HL-60 (cell line): ENCODE measurements at regions not wholly inside any gene's neighbourhood (a gene's known extent, or its start where the extent isn't known, plus 50 kb on each side); places are given as distances from the start of the nearest gene placed in this dataset.

Experiments
- DNase-seq, 2 experiments: peaks; one replicate each; pipeline ENCODE4 v3.0.0-alpha.2; 2010 to 2020; ENCODE audit warnings: low read depth in 1 of 2, low spot score in 1 of 2
- H3K27ac ChIP-seq: fragments of 250-450 bp; sonication (Bioruptor Pico); replicated peaks from 2 replicates; pipeline ENCODE4 v1.5.1; 2020; ENCODE audit warnings: mild to moderate bottlenecking, moderate library complexity
- H3K27me3 ChIP-seq: fragments of 250-450 bp; sonication (Bioruptor Pico); 2 replicates; pipeline ENCODE4 v1.5.1; 2021; ENCODE audit warnings: mild to moderate bottlenecking, moderate library complexity; ENCODE audit not compliant: insufficient read depth, poor library complexity, severe bottlenecking
- H3K4me3 ChIP-seq: replicated peaks from 2 replicates; pipeline ENCODE4 v1.5.1; 2011; ENCODE audit warnings: mild to moderate bottlenecking, control low read depth, low read length; ENCODE audit not compliant: insufficient read depth
- GABPA ChIP-seq: IDR thresholded peaks from 2 replicates; pipeline ENCODE4 v1.6.1; 2012; ENCODE audit warnings: low read depth
- POLR2AphosphoS5 ChIP-seq: IDR thresholded peaks from 2 replicates; pipeline ENCODE4 v1.6.1; 2012; ENCODE audit warnings: low read depth
- SPI1 ChIP-seq: IDR thresholded peaks from 2 replicates; pipeline ENCODE4 v1.6.1; 2012; ENCODE audit warnings: low read depth, mild to moderate bottlenecking, borderline replicate concordance
- TF ChIP-seq, protein P1 (sequence below): IDR thresholded peaks from one replicate; pipeline ENCODE4 v1.5.1; 2011; ENCODE audit warnings: low read length, control low read depth, inconsistent platforms; ENCODE audit not compliant: insufficient read depth
- TF ChIP-seq, protein P2 (sequence below): IDR thresholded peaks from 2 replicates; pipeline ENCODE4 v1.6.1; 2012; ENCODE audit warnings: low read depth; ENCODE audit not compliant: insufficient replicate concordance

DNA sequence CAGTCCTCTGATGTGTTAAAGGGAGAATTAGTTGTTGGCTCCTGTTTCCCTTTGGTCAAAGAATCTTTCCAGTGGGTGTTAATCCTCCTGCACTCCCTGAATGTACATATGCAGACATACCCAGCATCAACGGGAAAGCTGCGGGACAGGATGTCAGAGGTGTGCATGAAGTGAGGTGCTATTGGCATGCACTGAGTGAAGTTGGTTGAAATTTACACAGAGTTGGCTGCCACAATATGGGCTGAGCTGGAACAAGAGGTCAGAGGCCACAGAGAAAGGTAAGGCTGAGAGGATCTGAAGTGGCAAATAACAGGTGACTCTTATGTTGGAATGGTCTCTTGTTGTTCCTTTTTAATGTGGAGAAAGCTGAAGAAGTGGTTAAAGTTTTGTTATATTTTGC, 82.7 kb upstream of the AKIRIN2 start:
- no peaks in the 10 kb centered on the region for H3K27me3 ChIP-seq
- TF ChIP-seq, protein P1, sequence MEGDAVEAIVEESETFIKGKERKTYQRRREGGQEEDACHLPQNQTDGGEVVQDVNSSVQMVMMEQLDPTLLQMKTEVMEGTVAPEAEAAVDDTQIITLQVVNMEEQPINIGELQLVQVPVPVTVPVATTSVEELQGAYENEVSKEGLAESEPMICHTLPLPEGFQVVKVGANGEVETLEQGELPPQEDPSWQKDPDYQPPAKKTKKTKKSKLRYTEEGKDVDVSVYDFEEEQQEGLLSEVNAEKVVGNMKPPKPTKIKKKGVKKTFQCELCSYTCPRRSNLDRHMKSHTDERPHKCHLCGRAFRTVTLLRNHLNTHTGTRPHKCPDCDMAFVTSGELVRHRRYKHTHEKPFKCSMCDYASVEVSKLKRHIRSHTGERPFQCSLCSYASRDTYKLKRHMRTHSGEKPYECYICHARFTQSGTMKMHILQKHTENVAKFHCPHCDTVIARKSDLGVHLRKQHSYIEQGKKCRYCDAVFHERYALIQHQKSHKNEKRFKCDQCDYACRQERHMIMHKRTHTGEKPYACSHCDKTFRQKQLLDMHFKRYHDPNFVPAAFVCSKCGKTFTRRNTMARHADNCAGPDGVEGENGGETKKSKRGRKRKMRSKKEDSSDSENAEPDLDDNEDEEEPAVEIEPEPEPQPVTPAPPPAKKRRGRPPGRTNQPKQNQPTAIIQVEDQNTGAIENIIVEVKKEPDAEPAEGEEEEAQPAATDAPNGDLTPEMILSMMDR, result no peak
- no peak for TF ChIP-seq GABPA
- no peak for TF ChIP-seq SPI1
- TF ChIP-seq POLR2AphosphoS5, result no peak
- TF ChIP-seq, protein P2, sequence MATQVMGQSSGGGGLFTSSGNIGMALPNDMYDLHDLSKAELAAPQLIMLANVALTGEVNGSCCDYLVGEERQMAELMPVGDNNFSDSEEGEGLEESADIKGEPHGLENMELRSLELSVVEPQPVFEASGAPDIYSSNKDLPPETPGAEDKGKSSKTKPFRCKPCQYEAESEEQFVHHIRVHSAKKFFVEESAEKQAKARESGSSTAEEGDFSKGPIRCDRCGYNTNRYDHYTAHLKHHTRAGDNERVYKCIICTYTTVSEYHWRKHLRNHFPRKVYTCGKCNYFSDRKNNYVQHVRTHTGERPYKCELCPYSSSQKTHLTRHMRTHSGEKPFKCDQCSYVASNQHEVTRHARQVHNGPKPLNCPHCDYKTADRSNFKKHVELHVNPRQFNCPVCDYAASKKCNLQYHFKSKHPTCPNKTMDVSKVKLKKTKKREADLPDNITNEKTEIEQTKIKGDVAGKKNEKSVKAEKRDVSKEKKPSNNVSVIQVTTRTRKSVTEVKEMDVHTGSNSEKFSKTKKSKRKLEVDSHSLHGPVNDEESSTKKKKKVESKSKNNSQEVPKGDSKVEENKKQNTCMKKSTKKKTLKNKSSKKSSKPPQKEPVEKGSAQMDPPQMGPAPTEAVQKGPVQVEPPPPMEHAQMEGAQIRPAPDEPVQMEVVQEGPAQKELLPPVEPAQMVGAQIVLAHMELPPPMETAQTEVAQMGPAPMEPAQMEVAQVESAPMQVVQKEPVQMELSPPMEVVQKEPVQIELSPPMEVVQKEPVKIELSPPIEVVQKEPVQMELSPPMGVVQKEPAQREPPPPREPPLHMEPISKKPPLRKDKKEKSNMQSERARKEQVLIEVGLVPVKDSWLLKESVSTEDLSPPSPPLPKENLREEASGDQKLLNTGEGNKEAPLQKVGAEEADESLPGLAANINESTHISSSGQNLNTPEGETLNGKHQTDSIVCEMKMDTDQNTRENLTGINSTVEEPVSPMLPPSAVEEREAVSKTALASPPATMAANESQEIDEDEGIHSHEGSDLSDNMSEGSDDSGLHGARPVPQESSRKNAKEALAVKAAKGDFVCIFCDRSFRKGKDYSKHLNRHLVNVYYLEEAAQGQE, result no peak
- H3K4me3 ChIP-seq, result no peak overlapping the region

DNA sequence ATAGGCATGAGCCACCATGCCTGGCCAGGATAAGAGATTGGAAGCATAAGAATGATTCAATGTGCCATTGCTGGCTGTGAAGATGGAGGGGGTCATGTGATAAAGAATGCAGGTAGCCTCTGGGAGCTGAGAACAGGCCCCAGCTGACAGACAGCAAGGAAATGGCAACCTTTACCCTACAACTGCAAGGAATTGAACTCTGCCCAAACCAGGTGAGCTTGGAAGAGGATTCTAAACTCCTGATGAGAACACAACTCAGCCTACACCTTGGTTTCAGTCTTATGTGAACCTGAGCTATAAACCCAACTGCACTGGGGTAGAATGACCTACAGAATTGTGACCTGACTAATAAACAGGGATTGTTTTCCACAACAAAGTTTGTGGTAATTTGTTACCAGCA, 82.0 kb upstream of the AKIRIN2 start:
- H3K27me3 ChIP-seq, result no peaks in the 10 kb centered on the region
- no peak for DNase-seq
- no peak overlapping the region for H3K27ac ChIP-seq
- TF ChIP-seq GABPA (no peak), SPI1 (no peak), POLR2AphosphoS5 (no peak)
- TF ChIP-seq, protein P2, result no peak
- TF ChIP-seq, protein P1, result no peak
- no peak overlapping the region for H3K4me3 ChIP-seq

More for the DNA sequence above, 82.7 kb upstream of the AKIRIN2 start:
- DNase-seq, result no peak
- H3K27ac ChIP-seq, result no peak overlapping the region

DNA sequence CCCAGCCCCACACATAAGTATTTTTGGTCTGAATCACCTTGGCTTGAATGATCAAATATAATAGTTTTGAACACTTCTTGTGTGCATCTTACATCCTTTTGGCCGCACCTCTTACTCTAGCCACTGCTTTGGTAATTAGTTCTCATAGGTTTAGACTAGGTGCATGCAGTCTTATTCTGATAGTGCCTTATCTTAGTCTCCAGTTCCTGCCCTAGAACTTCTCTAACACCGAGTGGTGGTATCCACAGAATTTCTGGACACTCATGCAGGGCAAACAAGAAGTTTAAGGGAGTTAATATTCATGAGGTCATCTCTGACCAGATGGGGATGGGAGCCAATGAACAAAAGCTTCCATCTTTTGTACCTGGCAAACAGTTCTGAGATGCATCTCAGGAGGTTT, 77.5 kb upstream of the AKIRIN2 start:
- H3K27ac ChIP-seq, result no peak overlapping the region
- H3K27me3 ChIP-seq, result no peaks in the 10 kb centered on the region
- DNase-seq, result no peak
- no peak overlapping the region for H3K4me3 ChIP-seq
- TF ChIP-seq GABPA (no peak), SPI1 (no peak)
- TF ChIP-seq, protein P2, result no peak
- TF ChIP-seq, protein P1, result no peak
